Fibroblast of mammary gland (primary cell): ENCODE measurements at regions not wholly inside any gene's neighbourhood (a gene's known extent, or its start where the extent isn't known, plus 50 kb on each side); places are given as distances from the start of the nearest gene placed in this dataset.
"Not testable (repeated sequence)": the region's sequence is repeated elsewhere in the genome, so short reads cannot be mapped to it uniquely, and the experiment has no call there.

Source experiments
- DNase-seq: peaks from one replicate; pipeline ENCODE4 v3.0.0-alpha.2; 2010; ENCODE audit warnings: low read depth
- H3K4me3 ChIP-seq: 2 replicates; pipeline ENCODE4 v1.5.1; 2011; ENCODE audit warnings: low read depth, mild to moderate bottlenecking, low read length, moderate library complexity; ENCODE audit not compliant: control insufficient read depth
- CTCF ChIP-seq: conservative IDR thresholded peaks from 2 replicates; pipeline ENCODE4 v1.5.1; 2011; ENCODE audit warnings: low read depth, low read length, inconsistent platforms; ENCODE audit not compliant: control insufficient read depth, insufficient read depth

- TF ChIP-seq CTCF, result no peak
- DNase-seq, result no peak
- no peak overlapping the region for H3K4me3 ChIP-seq
These were observed 240.4 kb upstream of the RREB1 start for GRCh38 chr6:6867404-6867799.

GRCh38 chr6:6869094-6869493 is 238.7 kb upstream of the RREB1 start:
- no peak for TF ChIP-seq CTCF
- DNase-seq, result no peak
- H3K4me3 ChIP-seq, result no peak overlapping the region

GRCh38 chr6:6870921-6871320 is 236.8 kb upstream of the RREB1 start:
- DNase-seq, result no peak
- H3K4me3 ChIP-seq, result no peak overlapping the region
- no peak for TF ChIP-seq CTCF

- H3K4me3 ChIP-seq, result no peak overlapping the region
- no peak for DNase-seq
- TF ChIP-seq CTCF, result no peak
These were observed 235.1 kb upstream of the RREB1 start for GRCh38 chr6:6872459-6873344.

- no peak for TF ChIP-seq CTCF
- no peak for DNase-seq
These were observed 234.0 kb upstream of the RREB1 start for GRCh38 chr6:6873778-6874177.

GRCh38 chr6:6875818-6876470 is 231.8 kb upstream of the RREB1 start:
- peak; percentile 85 for DNase-seq
- no peak for TF ChIP-seq CTCF
- H3K4me3 ChIP-seq, result no peak overlapping the region

More at GRCh38 chr6:6873778-6874177, 234.0 kb upstream of the RREB1 start:
- no peak overlapping the region for H3K4me3 ChIP-seq

GRCh38 chr6:6877792-6878191 is 230.0 kb upstream of the RREB1 start:
- not testable (repeated sequence) for DNase-seq, H3K4me3 ChIP-seq
